GM12891 (cell line): ENCODE measurements at regions not wholly inside any gene's neighbourhood (a gene's known extent, or its start where the extent isn't known, plus 50 kb on each side); places are given as distances from the start of the nearest gene placed in this dataset.

Experiments used
- POLR2A ChIP-seq: IDR thresholded peaks from 2 replicates; pipeline ENCODE4 v1.6.1; 2011; ENCODE audit warnings: low read depth, low read length, control low read depth
- TAF1 ChIP-seq: IDR thresholded peaks from 2 replicates; pipeline ENCODE4 v1.6.1; 2011; ENCODE audit warnings: low read depth, low read length, control low read depth

DNA sequence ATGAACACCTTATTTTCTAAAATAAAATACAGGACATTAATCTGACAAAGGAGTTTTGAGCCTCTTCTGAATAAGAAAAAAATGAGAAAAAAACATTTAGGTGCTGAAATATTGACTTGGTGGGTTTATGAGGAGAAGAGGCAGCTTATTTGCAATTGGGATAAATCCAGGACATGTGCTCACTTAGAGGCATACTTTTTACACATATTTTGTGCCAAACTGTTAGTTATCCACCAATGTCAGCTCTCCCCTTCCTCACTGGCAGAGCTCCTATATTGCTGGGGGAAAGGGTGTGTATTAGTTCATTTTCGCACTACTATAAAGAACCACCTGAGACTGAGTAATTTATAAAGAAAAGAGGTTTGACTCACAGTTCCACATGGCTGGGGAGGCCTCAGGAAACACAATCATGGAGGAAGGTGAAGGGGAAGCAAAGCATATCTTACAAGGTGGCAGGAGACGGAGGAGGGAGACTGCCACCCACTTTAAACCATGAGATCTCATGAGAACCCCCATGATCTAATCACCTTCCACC, 135.4 kb upstream of the EGLN3 start:
- TF ChIP-seq TAF1 (no peak), POLR2A (no peak)
